22Rv1 (cell line): ENCODE measurements at regions not wholly inside any gene's neighbourhood (a gene's known extent, or its start where the extent isn't known, plus 50 kb on each side); places are given as distances from the start of the nearest gene placed in this dataset.

Experiments
- H3K27ac ChIP-seq: fragments of 450-650 bp; 2 replicates; pipeline ENCODE4 v1.5.1; 2017
- CTCF ChIP-seq: fragments of 450-650 bp; IDR thresholded peaks from 2 replicates; pipeline ENCODE4 v1.5.1; 2017; ENCODE audit warnings: mild to moderate bottlenecking
- ZFX ChIP-seq: fragments of 450-650 bp; IDR thresholded peaks from 2 replicates; pipeline ENCODE4 v1.6.1; 2017; ENCODE audit warnings: antibody characterized with exemption, borderline replicate concordance

GRCh38 chr13:68107667-68108066, 877.5 kb upstream of the PCDH9 start:
- TF ChIP-seq ZFX, result no peak
- TF ChIP-seq CTCF, result no peak
- no peak overlapping the region for H3K27ac ChIP-seq

- no peak overlapping the region for H3K27ac ChIP-seq
Measured at GRCh38 chr13:68099631-68100030, 869.5 kb upstream of the PCDH9 start.

GRCh38 chr13:68081061-68081460, 850.9 kb upstream of the PCDH9 start:
- TF ChIP-seq CTCF, result no peak
- TF ChIP-seq ZFX, result no peak
- H3K27ac ChIP-seq, result no peak overlapping the region

More at GRCh38 chr13:68099631-68100030, 869.5 kb upstream of the PCDH9 start:
- TF ChIP-seq ZFX, result no peak
- no peak for TF ChIP-seq CTCF

- TF ChIP-seq ZFX, result no peak
- H3K27ac ChIP-seq, result no peak overlapping the region
Measured at GRCh38 chr13:68078874-68079273, 848.7 kb upstream of the PCDH9 start.

- no peak overlapping the region for H3K27ac ChIP-seq
- TF ChIP-seq CTCF (no peak), ZFX (no peak)
Measured at GRCh38 chr13:68078469-68078868, 848.3 kb upstream of the PCDH9 start.

- TF ChIP-seq CTCF, result no peak
- TF ChIP-seq ZFX, result no peak
- H3K27ac ChIP-seq, result no peak overlapping the region
Measured at GRCh38 chr13:68076046-68076445, 845.9 kb upstream of the PCDH9 start.

GRCh38 chr13:68066879-68067513, 836.9 kb upstream of the PCDH9 start:
- TF ChIP-seq ZFX, result no peak
- no peak overlapping the region for H3K27ac ChIP-seq

GRCh38 chr13:68064001-68064770, 834.0 kb upstream of the PCDH9 start:
- TF ChIP-seq CTCF, result no peak
- no peak for TF ChIP-seq ZFX

More at GRCh38 chr13:68064001-68064770, 834.0 kb upstream of the PCDH9 start:
- no peak overlapping the region for H3K27ac ChIP-seq
